Islet of Langerhans (tissue), 1 donor: ENCODE measurements at regions not wholly inside any gene's neighbourhood (a gene's known extent, or its start where the extent isn't known, plus 50 kb on each side); places are given as distances from the start of the nearest gene placed in this dataset.

Source experiments
- FAIRE-seq: peaks from one replicate; lab custom pipeline; 2011; peaks lifted over from hg19 to GRCh38; lab: Jason Lieb, UNC

DNA sequence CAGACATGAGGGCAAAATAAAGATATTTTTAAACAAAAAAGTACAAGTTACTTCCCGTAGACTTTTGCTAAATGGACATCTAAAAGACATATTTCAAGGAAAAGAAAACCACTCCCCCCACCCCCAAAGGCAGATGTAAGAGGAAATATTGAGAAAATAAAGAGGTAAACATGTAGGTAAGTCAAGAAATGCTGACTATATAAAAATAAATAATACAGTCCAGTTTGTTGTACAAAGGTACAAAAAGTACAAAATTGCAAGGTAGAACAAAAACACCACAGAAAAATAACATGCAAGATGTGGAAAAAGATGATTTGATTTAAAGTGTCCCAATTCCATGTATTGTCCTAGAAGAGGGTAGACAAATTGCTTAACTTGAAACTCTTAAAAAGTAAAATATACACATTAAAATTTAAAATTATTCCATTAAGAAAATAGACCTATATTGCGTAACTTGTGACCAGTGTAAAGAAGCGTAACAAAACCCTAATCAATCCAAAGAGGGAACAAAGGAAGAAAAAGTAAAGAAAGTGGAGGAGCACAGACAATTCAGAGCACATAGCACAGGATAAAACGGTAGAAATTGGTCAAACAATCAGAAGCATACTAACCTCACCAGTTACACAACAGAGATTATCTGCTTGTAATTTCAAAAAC is 58.4 kb upstream of the FAM216B start:
- FAIRE-seq = no peak

DNA sequence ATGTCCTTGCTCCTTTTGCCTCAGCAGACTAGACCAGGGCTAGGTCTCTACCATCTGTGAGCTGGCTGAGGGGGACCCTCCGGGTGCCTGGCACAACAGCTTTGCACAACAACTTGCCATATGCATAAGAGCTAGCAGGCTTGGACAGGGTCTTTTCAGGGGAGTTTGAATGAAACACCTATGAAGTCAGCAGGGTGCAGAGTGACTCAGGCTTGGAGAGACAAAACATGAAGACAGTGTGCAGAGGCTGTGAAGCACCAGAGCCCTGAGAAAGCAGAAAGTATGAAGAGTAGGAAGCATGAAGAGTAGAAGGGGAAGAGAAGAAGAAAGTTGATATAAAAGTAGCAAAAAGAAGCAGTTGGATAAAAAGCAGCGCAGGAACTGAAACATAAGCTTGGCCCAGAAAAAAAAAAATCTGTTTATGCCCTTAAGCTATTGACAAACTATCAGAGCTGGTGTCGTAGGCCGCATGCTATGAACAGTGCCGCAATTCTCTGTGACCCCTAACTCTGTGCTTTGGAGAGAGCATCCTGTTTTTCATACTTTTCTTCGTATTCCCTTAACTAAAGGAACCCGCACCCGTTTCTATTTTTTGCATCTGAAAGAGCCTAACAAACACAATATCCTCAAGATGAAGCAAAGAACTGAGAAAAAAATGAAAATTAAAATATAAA is 52.7 kb upstream of the FAM216B start:
- FAIRE-seq = no peak

- FAIRE-seq = no peak
Measured at GRCh38 chr13:42729857-42730402, 51.5 kb upstream of the FAM216B start.
